Thyroid gland (tissue), 4 donors: ENCODE measurements at regions not wholly inside any gene's neighbourhood (a gene's known extent, or its start where the extent isn't known, plus 50 kb on each side); places are given as distances from the start of the nearest gene placed in this dataset.

Source experiments
- POLR2A ChIP-seq, 2 donors: fragments of 450-650 bp; IDR thresholded peaks; one replicate each; pipeline ENCODE4 v1.6.1; 2017; ENCODE audit warnings: antibody characterized with exemption in 2 of 2, mild to moderate bottlenecking in 2 of 2, moderate library complexity in 1 of 2
- TF ChIP-seq, protein P1 (sequence below), 6 experiments: fragments of 200-600 bp in 3 of 6; fragments of 450-650 bp in 3 of 6; sonication (generic) in 3 of 6; IDR thresholded peaks; one replicate each; pipeline ENCODE4 v1.5.1; 2016 to 2019; ENCODE audit warnings: antibody characterized with exemption in 6 of 6, mild to moderate bottlenecking in 2 of 6, inconsistent platforms in 1 of 6, moderate library complexity in 1 of 6

- TF ChIP-seq, protein P1, sequence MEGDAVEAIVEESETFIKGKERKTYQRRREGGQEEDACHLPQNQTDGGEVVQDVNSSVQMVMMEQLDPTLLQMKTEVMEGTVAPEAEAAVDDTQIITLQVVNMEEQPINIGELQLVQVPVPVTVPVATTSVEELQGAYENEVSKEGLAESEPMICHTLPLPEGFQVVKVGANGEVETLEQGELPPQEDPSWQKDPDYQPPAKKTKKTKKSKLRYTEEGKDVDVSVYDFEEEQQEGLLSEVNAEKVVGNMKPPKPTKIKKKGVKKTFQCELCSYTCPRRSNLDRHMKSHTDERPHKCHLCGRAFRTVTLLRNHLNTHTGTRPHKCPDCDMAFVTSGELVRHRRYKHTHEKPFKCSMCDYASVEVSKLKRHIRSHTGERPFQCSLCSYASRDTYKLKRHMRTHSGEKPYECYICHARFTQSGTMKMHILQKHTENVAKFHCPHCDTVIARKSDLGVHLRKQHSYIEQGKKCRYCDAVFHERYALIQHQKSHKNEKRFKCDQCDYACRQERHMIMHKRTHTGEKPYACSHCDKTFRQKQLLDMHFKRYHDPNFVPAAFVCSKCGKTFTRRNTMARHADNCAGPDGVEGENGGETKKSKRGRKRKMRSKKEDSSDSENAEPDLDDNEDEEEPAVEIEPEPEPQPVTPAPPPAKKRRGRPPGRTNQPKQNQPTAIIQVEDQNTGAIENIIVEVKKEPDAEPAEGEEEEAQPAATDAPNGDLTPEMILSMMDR (IDR thresholded peaks at IDR 0.05), result no peak
- no peak for TF ChIP-seq POLR2A (IDR thresholded peaks at IDR 0.05)
Measured at GRCh38 chr2:236852100-236852976, 233.4 kb upstream of the COPS8 start.
